ENCODE measurements at regions not wholly inside any gene's neighbourhood (a gene's known extent, or its start where the extent isn't known, plus 50 kb on each side); places are given as distances from the start of the nearest gene placed in this dataset.
"Not testable (repeated sequence)": the region's sequence is repeated elsewhere in the genome, so short reads cannot be mapped to it uniquely, and the experiment has no call there.

- no peak overlapping the region for H3K4me3 ChIP-seq (ENCODE audit: control insufficient read depth, low read depth, low read length)
- DNase-seq (ENCODE audit: low read depth), result no peak
- no peak for TF ChIP-seq CTCF (IDR thresholded peaks at IDR 0.05; ENCODE audit: control insufficient read depth, insufficient read depth, low read depth, low read length, missing control alignments)
These were observed 222.8 kb downstream of the SUCLG1 start for GRCh38 chr2:84236288-84236687.

GRCh38 chr2:84234103-84234502 lies 225.0 kb downstream of the SUCLG1 start:
- no peak for TF ChIP-seq CTCF (IDR thresholded peaks at IDR 0.05; ENCODE audit: control insufficient read depth, insufficient read depth, low read depth, low read length, missing control alignments)
- H3K4me3 ChIP-seq (ENCODE audit: control insufficient read depth, low read depth, low read length), result no peak overlapping the region
- DNase-seq (ENCODE audit: low read depth), result no peak

- H3K4me3 ChIP-seq (ENCODE audit: control insufficient read depth, low read depth, low read length), result no peak overlapping the region
- TF ChIP-seq CTCF (IDR thresholded peaks at IDR 0.05; ENCODE audit: control insufficient read depth, insufficient read depth, low read depth, low read length, missing control alignments), result no peak
- no peak for DNase-seq (ENCODE audit: low read depth)
These were observed 227.6 kb downstream of the SUCLG1 start for GRCh38 chr2:84231478-84231877.

- no peak for TF ChIP-seq CTCF (IDR thresholded peaks at IDR 0.05; ENCODE audit: control insufficient read depth, insufficient read depth, low read depth, low read length, missing control alignments)
- no peak for DNase-seq (ENCODE audit: low read depth)
- no peak overlapping the region for H3K4me3 ChIP-seq (ENCODE audit: control insufficient read depth, low read depth, low read length)
These were observed 235.0 kb downstream of the SUCLG1 start for GRCh38 chr2:84224121-84224520.

GRCh38 chr2:84223191-84223590 lies 235.9 kb downstream of the SUCLG1 start:
- DNase-seq (ENCODE audit: low read depth), result no peak
- TF ChIP-seq CTCF (IDR thresholded peaks at IDR 0.05; ENCODE audit: control insufficient read depth, insufficient read depth, low read depth, low read length, missing control alignments), result no peak
- H3K4me3 ChIP-seq (ENCODE audit: control insufficient read depth, low read depth, low read length), result no peak overlapping the region

- DNase-seq (ENCODE audit: low read depth), result not testable (repeated sequence)
These were observed 238.0 kb downstream of the SUCLG1 start for GRCh38 chr2:84221102-84221501.

GRCh38 chr2:84217456-84217855 lies 241.6 kb downstream of the SUCLG1 start:
- TF ChIP-seq CTCF (IDR thresholded peaks at IDR 0.05; ENCODE audit: control insufficient read depth, insufficient read depth, low read depth, low read length, missing control alignments), result no peak
- no peak overlapping the region for H3K4me3 ChIP-seq (ENCODE audit: control insufficient read depth, low read depth, low read length)
- DNase-seq (ENCODE audit: low read depth), result no peak

More at GRCh38 chr2:84221102-84221501, 238.0 kb downstream of the SUCLG1 start:
- not testable (repeated sequence) for H3K4me3 ChIP-seq (ENCODE audit: control insufficient read depth, low read depth, low read length)
